GM12878 (cell line): ENCODE measurements at regions not wholly inside any gene's neighbourhood (a gene's known extent, or its start where the extent isn't known, plus 50 kb on each side); places are given as distances from the start of the nearest gene placed in this dataset.

Experiments
- ATAC-seq: fragments of 200-7000 bp; cut with Tn5 transposase; 3 replicates; pipeline ENCODE4 v1.9.1; 2020; ENCODE audit warnings: mild to moderate bottlenecking, moderate library complexity
- BruUV-seq: library from RNA; stranded (reverse); fragments of 400-500 nt; replicated peaks from 2 replicates; lab custom pipeline; 2021; lab: Mats Ljungman, UMichigan
- CTCF ChIA-PET: fragments of 300-600 bp; sonication (Branson Sonifier 250); formaldehyde crosslinking; extraction: SDS; loops from one replicate; lab custom pipeline; 2021; ENCODE audit warnings: inconsistent platforms; lab: Yijun Ruan, JAX
- POLR2A ChIA-PET: fragments of 350-600 bp; formaldehyde crosslinking; extraction: SDS; loops from one replicate; lab custom pipeline; 2021; ENCODE audit warnings: inconsistent platforms; lab: Charles Lee
- RAD21 ChIA-PET: fragments of 300-600 bp; sonication (Branson Sonifier 250); formaldehyde crosslinking; loops from one replicate; lab custom pipeline; 2023; ENCODE audit warnings: antibody characterized with exemption; ENCODE audit not compliant: unreplicated experiment; lab: Charles Lee
- SMC1A ChIA-PET: fragments of 300-600 bp; sonication (Branson Sonifier 250); formaldehyde crosslinking; loops from one replicate; lab custom pipeline; 2023; ENCODE audit not compliant: unreplicated experiment, uncharacterized antibody; lab: Charles Lee
- DNase-seq: peaks from one replicate; pipeline ENCODE4 v3.0.0-alpha.2; 2011; ENCODE audit warnings: low read depth, low spot score
- FAIRE-seq: peaks from 3 replicates; lab custom pipeline; 2011; peaks lifted over from hg19 to GRCh38; lab: Jason Lieb, UNC
- H2AFZ ChIP-seq: 2 replicates; pipeline ENCODE4 v1.6.0; 2011; ENCODE audit warnings: low read depth, low read length, control low read depth; ENCODE audit not compliant: control insufficient read depth
- H3K27ac ChIP-seq: 2 replicates; pipeline ENCODE4 v1.5.1; 2011; ENCODE audit warnings: control low read depth; ENCODE audit not compliant: control insufficient read depth, insufficient read depth
- H3K27me3 ChIP-seq, 2 experiments: replicated peaks in 1 of 2; 2 replicates each; pipeline versions ENCODE4 v1.6.0 to v1.6.1; 2011; ENCODE audit warnings: low read length in 1 of 2; ENCODE audit not compliant: control insufficient read depth in 2 of 2, insufficient read depth in 2 of 2
- H3K36me3 ChIP-seq, 2 experiments: 2 replicates each; pipeline ENCODE4 v1.5.1; 2011; ENCODE audit warnings: low read length in 1 of 2; ENCODE audit not compliant: control insufficient read depth in 2 of 2, insufficient read depth in 2 of 2
- H3K4me1 ChIP-seq: 2 replicates; pipeline ENCODE4 v1.6.1; 2011; ENCODE audit warnings: mild to moderate bottlenecking, low read length, moderate library complexity, mixed read lengths; ENCODE audit not compliant: control insufficient read depth, insufficient read depth
- H3K4me2 ChIP-seq: 2 replicates; pipeline ENCODE4 v1.6.0; 2011; ENCODE audit warnings: control low read depth; ENCODE audit not compliant: control insufficient read depth, insufficient read depth
- H3K4me3 ChIP-seq: fragments of 200-600 bp; sonication (generic); 2 replicates; pipeline ENCODE4 v1.5.1; 2016
- H3K79me2 ChIP-seq: 2 replicates; pipeline ENCODE4 v1.6.0; 2011; ENCODE audit warnings: low read length; ENCODE audit not compliant: control insufficient read depth, insufficient read depth
- H3K9ac ChIP-seq: 2 replicates; pipeline ENCODE4 v1.8.0; 2011; ENCODE audit warnings: low read length, control low read depth, mixed read lengths; ENCODE audit not compliant: control insufficient read depth, insufficient read depth
- H3K9me3 ChIP-seq: replicated peaks from 3 replicates; pipeline ENCODE4 v1.5.1; 2011; ENCODE audit warnings: mild to moderate bottlenecking, low read length; ENCODE audit not compliant: control insufficient read depth, insufficient read depth
- H4K20me1 ChIP-seq: 2 replicates; pipeline ENCODE4 v1.6.0; 2011; ENCODE audit not compliant: control insufficient read depth, insufficient read depth
- CREB1 ChIP-seq: IDR thresholded peaks from 2 replicates; pipeline ENCODE4 v1.6.1; 2012; ENCODE audit warnings: low read depth, mild to moderate bottlenecking, inconsistent platforms
- HDAC2 ChIP-seq: fragments of 200-600 bp; sonication (generic); IDR thresholded peaks from 2 replicates; pipeline ENCODE4 v1.6.1; 2017
- IKZF2 ChIP-seq, 2 experiments: fragments of 450-650 bp; IDR thresholded peaks; 2 replicates each; pipeline ENCODE4 v1.6.1; 2017; ENCODE audit warnings: mild to moderate bottlenecking in 2 of 2, moderate library complexity in 2 of 2
- NFIC ChIP-seq: IDR thresholded peaks from 2 replicates; pipeline ENCODE4 v1.6.1; 2012; ENCODE audit warnings: low read depth, mild to moderate bottlenecking, inconsistent platforms, low read length, moderate library complexity
- NR2C1 ChIP-seq: fragments of 450-650 bp; IDR thresholded peaks from 2 replicates; pipeline ENCODE4 v1.6.1; 2017; ENCODE audit warnings: antibody characterized with exemption, mild to moderate bottlenecking, moderate library complexity
- POLR2AphosphoS5 ChIP-seq: IDR thresholded peaks from 2 replicates; pipeline ENCODE4 v1.6.1; 2011; ENCODE audit warnings: mild to moderate bottlenecking, low read length, inconsistent platforms
- POU2F2 ChIP-seq: IDR thresholded peaks from 3 replicates; pipeline ENCODE4 v1.6.1; 2011; ENCODE audit warnings: low read depth, mild to moderate bottlenecking, low read length, borderline replicate concordance
- RB1 ChIP-seq: fragments of 450-650 bp; formaldehyde crosslinking; IDR thresholded peaks from 2 replicates; pipeline ENCODE4 v1.6.1; 2017; ENCODE audit warnings: mild to moderate bottlenecking, borderline replicate concordance
- RBBP5 ChIP-seq: fragments of 200-600 bp; sonication (generic); conservative IDR thresholded peaks from 2 replicates; pipeline ENCODE4 v1.6.1; 2016
- RUNX3 ChIP-seq: IDR thresholded peaks from 2 replicates; pipeline ENCODE4 v1.6.1; 2012; ENCODE audit warnings: low read length, inconsistent platforms
- SP1 ChIP-seq: IDR thresholded peaks from one replicate; pipeline ENCODE4 v1.6.1; 2011; ENCODE audit warnings: low read depth, low read length
- SREBF1 ChIP-seq: IDR thresholded peaks from 2 replicates; pipeline ENCODE4 v1.6.1; 2012; ENCODE audit warnings: mild to moderate bottlenecking, low read length
- TARDBP ChIP-seq: IDR thresholded peaks from 2 replicates; pipeline ENCODE4 v1.6.1; 2016; ENCODE audit warnings: borderline replicate concordance
- YBX1 ChIP-seq: fragments of 450-650 bp; IDR thresholded peaks from 2 replicates; pipeline ENCODE4 v1.6.1; 2016; ENCODE audit warnings: antibody characterized with exemption
- YY1 ChIP-seq: IDR thresholded peaks from 2 replicates; pipeline ENCODE4 v1.6.1; 2011; ENCODE audit warnings: low read depth, mild to moderate bottlenecking, low read length
- ZNF207 ChIP-seq: fragments of 450-650 bp; IDR thresholded peaks from 2 replicates; pipeline ENCODE4 v1.6.1; 2014; ENCODE audit warnings: antibody characterized with exemption, mild to moderate bottlenecking, borderline replicate concordance
- ZZZ3 ChIP-seq: IDR thresholded peaks from 2 replicates; pipeline ENCODE4 v1.6.1; 2011; ENCODE audit warnings: low read depth; ENCODE audit not compliant: control insufficient read depth, insufficient read length
- WGBS: methylation state at CpG from one replicate; pipeline ENCODE4 v1.1.6; 2016; ENCODE audit warnings: low lambda C conversion rate; ENCODE audit not compliant: insufficient replicate concordance, insufficient coverage; ENCODE audit errors: missing lambda C conversion rate; 5-methylcytosine and 5-hydroxymethylcytosine counted together
- in situ Hi-C: fragments of 300-500 bp; cut with MboI; formaldehyde crosslinking; loops from 9 replicates; pipeline ENCODE4 v1.14.3; 2018; ENCODE audit warnings: mixed read lengths
- intact Hi-C: fragments of 100-400 bp; cut with micrococcal nuclease; formaldehyde crosslinking; loops from one replicate; pipeline ENCODE4 v1.14.2; 2022; ENCODE audit not compliant: unreplicated experiment
- TF ChIP-seq, protein P1 (sequence below): IDR thresholded peaks from 2 replicates; pipeline ENCODE4 v1.6.1; 2012; ENCODE audit warnings: low read length, inconsistent platforms
- TF ChIP-seq, protein P2 (sequence below): fragments of 450-650 bp; IDR thresholded peaks from 2 replicates; pipeline ENCODE4 v1.6.1; 2016; ENCODE audit warnings: mild to moderate bottlenecking
- TF ChIP-seq, protein P3 (sequence below): IDR thresholded peaks from 2 replicates; pipeline ENCODE4 v1.6.1; 2012; ENCODE audit warnings: mild to moderate bottlenecking, low read depth, low read length
- TF ChIP-seq, protein P4 (sequence below): IDR thresholded peaks from 2 replicates; pipeline ENCODE4 v1.6.1; 2012; ENCODE audit warnings: low read depth, low read length, improper control_type of control experiment

DNA sequence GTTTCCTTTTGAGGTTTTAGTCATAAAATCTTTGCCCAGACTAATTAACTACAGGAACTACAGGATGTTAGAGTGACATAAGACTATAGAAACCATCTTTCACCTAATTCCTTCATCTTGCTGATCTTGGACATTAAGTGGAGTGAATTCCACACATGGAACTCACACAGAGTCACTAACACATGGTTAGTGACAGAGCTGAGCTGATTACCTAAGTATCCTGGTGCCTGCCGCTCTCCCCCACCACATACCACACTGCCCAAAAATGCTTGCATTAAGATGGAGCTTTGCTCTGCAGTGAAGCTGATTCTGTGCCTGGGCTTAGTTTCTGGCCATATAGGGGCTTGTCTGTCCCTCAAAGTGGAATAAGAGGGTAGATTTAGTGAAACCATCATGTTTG lies 332.9 kb upstream of the NT5C1B start (continued):
- no peak for TF ChIP-seq TARDBP
- TF ChIP-seq SP1: no peak
- TF ChIP-seq, protein P1, sequence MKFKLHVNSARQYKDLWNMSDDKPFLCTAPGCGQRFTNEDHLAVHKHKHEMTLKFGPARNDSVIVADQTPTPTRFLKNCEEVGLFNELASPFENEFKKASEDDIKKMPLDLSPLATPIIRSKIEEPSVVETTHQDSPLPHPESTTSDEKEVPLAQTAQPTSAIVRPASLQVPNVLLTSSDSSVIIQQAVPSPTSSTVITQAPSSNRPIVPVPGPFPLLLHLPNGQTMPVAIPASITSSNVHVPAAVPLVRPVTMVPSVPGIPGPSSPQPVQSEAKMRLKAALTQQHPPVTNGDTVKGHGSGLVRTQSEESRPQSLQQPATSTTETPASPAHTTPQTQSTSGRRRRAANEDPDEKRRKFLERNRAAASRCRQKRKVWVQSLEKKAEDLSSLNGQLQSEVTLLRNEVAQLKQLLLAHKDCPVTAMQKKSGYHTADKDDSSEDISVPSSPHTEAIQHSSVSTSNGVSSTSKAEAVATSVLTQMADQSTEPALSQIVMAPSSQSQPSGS: no peak
- TF ChIP-seq POLR2AphosphoS5: no peak

DNA sequence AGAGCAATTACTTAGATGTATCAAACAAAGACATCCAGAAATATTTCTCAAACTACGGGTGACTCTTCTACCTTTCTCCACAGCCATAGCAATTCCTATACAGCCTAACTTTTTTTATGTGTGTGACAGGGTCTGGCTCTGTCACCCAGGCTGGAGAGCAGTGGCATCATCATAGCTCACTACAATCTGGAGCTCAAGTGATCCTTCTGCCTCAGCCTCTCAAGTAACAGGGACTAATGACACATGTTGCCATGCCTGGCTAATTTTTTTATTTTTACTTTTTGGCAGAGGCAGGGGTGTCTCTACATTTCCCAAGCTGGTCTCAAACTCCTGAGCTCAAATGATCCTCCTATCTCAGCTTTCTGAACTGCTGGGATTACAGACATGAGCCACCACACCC lies 328.9 kb upstream of the NT5C1B start:
- Histone ChIP-seq H3K79me2 (no peaks in the 10 kb centered on the region), H3K9me3 (no peaks in the 10 kb centered on the region), H3K4me3 (no peak overlapping the region), H3K27ac (no peak overlapping the region), H4K20me1 (no peaks in the 10 kb centered on the region), H3K27me3 (0 out of 4 replicates have a peak, but pooled peaks cover 0 to 3% of the 10 kb centered on the region in 2 experiments), H3K4me1 (no peaks in the 10 kb centered on the region), H3K36me3 (no peaks in the 10 kb centered on the region), H3K9ac (no peak overlapping the region), H3K4me2 (no peak overlapping the region), H2AFZ (no peak overlapping the region)
- ATAC-seq (no peak), DNase-seq (no peak), FAIRE-seq (no peak)
- ChIA-PET SMC1A (no interaction called here), CTCF (no interaction called here), RAD21 (no interaction called here), POLR2A (no interaction called here)
- intact Hi-C loops (no loop called here), in situ Hi-C loops (no loop called here)
- 46% methylated on average over 1 of the region's 1 CpG for WGBS
- no peak for TF ChIP-seq NFIC
- no peak for TF ChIP-seq HDAC2
- no peak for TF ChIP-seq YY1
- TF ChIP-seq RUNX3: no peak
- TF ChIP-seq, protein P2, sequence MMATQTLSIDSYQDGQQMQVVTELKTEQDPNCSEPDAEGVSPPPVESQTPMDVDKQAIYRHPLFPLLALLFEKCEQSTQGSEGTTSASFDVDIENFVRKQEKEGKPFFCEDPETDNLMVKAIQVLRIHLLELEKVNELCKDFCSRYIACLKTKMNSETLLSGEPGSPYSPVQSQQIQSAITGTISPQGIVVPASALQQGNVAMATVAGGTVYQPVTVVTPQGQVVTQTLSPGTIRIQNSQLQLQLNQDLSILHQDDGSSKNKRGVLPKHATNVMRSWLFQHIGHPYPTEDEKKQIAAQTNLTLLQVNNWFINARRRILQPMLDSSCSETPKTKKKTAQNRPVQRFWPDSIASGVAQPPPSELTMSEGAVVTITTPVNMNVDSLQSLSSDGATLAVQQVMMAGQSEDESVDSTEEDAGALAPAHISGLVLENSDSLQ: no peak
- no peak for TF ChIP-seq SP1
- no peak for TF ChIP-seq IKZF2 (IDR thresholded peaks at IDR 0.05)
- no peak for TF ChIP-seq RBBP5
- TF ChIP-seq RB1: no peak
- TF ChIP-seq, protein P3, sequence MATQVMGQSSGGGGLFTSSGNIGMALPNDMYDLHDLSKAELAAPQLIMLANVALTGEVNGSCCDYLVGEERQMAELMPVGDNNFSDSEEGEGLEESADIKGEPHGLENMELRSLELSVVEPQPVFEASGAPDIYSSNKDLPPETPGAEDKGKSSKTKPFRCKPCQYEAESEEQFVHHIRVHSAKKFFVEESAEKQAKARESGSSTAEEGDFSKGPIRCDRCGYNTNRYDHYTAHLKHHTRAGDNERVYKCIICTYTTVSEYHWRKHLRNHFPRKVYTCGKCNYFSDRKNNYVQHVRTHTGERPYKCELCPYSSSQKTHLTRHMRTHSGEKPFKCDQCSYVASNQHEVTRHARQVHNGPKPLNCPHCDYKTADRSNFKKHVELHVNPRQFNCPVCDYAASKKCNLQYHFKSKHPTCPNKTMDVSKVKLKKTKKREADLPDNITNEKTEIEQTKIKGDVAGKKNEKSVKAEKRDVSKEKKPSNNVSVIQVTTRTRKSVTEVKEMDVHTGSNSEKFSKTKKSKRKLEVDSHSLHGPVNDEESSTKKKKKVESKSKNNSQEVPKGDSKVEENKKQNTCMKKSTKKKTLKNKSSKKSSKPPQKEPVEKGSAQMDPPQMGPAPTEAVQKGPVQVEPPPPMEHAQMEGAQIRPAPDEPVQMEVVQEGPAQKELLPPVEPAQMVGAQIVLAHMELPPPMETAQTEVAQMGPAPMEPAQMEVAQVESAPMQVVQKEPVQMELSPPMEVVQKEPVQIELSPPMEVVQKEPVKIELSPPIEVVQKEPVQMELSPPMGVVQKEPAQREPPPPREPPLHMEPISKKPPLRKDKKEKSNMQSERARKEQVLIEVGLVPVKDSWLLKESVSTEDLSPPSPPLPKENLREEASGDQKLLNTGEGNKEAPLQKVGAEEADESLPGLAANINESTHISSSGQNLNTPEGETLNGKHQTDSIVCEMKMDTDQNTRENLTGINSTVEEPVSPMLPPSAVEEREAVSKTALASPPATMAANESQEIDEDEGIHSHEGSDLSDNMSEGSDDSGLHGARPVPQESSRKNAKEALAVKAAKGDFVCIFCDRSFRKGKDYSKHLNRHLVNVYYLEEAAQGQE: no peak
- TF ChIP-seq CREB1: no peak
- TF ChIP-seq, protein P4, sequence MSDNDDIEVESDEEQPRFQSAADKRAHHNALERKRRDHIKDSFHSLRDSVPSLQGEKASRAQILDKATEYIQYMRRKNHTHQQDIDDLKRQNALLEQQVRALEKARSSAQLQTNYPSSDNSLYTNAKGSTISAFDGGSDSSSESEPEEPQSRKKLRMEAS: no peak
- TF ChIP-seq POU2F2: no peak
- no peak for TF ChIP-seq SREBF1
- TF ChIP-seq NR2C1: no peak
- TF ChIP-seq ZNF207: no peak
- TF ChIP-seq YBX1: no peak
- TF ChIP-seq ZZZ3: no peak
- BruUV-seq: no TSS peak
